ENCODE measurements at regions not wholly inside any gene's neighbourhood (a gene's known extent, or its start where the extent isn't known, plus 50 kb on each side); places are given as distances from the start of the nearest gene placed in this dataset.

GRCh38 chr1:147451628-147452027 lies 89.7 kb upstream of the BCL9 start:
- intact Hi-C loops (cut with DNase I; ENCODE audit: low total_unique reads) = no loop called here
- 91 to 95% methylated on average over 1 of the region's 1 CpG for WGBS, 2 donors
- TF ChIP-seq POLR2A (IDR thresholded peaks at IDR 0.05) (no peak), CTCF (IDR thresholded peaks at IDR 0.05) (no peak)
- DNase-seq (ENCODE audit: low spot score in 2 of 2) = no peak
- no peak overlapping the region for H3K4me3 ChIP-seq (ENCODE audit: low read depth, poor library complexity, severe bottlenecking)

GRCh38 chr1:147452809-147453208 lies 88.5 kb upstream of the BCL9 start:
- 46 to 51% methylated on average over 3 of the region's 3 CpGs for WGBS, 2 donors
- no peak for TF ChIP-seq POLR2A (IDR thresholded peaks at IDR 0.05)
- no peak for TF ChIP-seq CTCF (IDR thresholded peaks at IDR 0.05)
- intact Hi-C loops (cut with DNase I; ENCODE audit: low total_unique reads) = no loop called here
- H3K4me3 ChIP-seq (ENCODE audit: low read depth, poor library complexity, severe bottlenecking) = no peak overlapping the region
- DNase-seq (ENCODE audit: low spot score in 2 of 2) = no peak

DNA sequence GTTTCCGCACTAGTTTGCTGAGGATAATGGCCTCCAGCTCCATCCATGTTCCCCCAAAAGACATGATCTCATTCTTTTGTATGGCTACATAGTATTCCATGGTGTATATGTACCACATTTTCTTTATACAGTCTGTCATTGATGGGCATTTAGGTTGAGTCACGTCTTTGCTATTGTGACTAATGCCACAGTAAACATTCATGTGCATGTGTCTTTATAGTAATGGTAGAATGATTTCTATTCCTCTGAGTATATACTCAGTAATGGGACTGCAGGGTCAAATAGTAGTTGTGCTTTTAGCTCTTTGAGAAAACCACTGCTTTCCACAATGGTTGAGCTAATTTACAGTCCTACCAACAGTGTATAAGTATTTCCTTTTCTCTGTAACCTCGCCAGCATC lies 78.3 kb upstream of the BCL9 start:
- intact Hi-C loops (cut with DNase I; ENCODE audit: low total_unique reads) = no loop called here
- WGBS, 2 donors = 57 to 70% methylated on average over 3 of the region's 3 CpGs
- no peak overlapping the region for H3K4me3 ChIP-seq (ENCODE audit: low read depth, poor library complexity, severe bottlenecking)
- DNase-seq (ENCODE audit: low spot score in 2 of 2) = no peak
- TF ChIP-seq POLR2A (IDR thresholded peaks at IDR 0.05) (no peak), CTCF (IDR thresholded peaks at IDR 0.05) (no peak)

DNA sequence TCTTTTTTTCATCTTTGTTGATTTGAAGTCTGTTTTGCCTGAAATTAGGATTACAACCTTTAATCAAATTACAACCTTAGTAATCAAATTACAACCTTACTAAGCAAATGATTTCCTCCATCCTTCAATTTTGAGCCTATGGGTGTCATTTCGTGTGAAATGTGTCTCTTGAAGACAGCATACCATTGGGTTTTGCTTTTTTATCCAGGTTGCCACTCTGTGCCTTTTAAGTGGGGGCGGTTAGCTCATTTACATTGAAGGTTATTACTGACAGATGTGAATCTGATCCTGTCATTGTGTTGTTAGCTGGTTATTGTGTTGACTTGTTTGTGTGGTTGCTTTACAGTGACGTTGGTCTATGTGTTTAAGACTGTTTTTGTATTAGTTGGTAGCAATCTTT lies 74.8 kb upstream of the BCL9 start:
- no peak overlapping the region for H3K4me3 ChIP-seq (ENCODE audit: low read depth, poor library complexity, severe bottlenecking)
- intact Hi-C loops (cut with DNase I; ENCODE audit: low total_unique reads) = no loop called here
- WGBS, 2 donors = 42 to 45% methylated on average over 3 of the region's 3 CpGs
- no peak for DNase-seq (ENCODE audit: low spot score in 2 of 2)
- TF ChIP-seq CTCF (IDR thresholded peaks at IDR 0.05) (no peak), POLR2A (IDR thresholded peaks at IDR 0.05) (no peak)

DNA sequence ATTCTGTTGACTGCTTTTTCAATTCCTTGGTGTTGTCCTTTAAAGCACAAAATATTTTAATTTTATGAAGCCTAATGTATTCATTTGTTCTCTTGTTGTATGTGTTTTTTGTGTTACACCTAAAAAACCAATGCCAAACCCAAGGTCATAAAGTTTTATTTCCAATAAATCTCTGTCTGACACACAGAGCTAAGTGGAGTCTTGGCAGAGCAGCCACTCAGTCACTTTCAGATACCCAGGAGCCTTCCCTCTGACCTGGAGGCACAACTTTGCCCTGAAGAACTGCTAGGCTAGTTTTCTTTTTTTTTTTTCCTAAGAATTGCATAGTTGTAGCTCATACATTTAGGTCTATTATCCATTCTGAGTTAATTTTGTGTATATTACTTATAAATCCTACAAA lies 71.2 kb upstream of the BCL9 start:
- TF ChIP-seq CTCF (IDR thresholded peaks at IDR 0.05) = no peak
- TF ChIP-seq POLR2A (IDR thresholded peaks at IDR 0.05) = no peak
- H3K4me3 ChIP-seq (ENCODE audit: low read depth, poor library complexity, severe bottlenecking) = no peak overlapping the region
- intact Hi-C loops (cut with DNase I; ENCODE audit: low total_unique reads) = no loop called here
- no peak for DNase-seq (ENCODE audit: low spot score in 2 of 2)

DNA sequence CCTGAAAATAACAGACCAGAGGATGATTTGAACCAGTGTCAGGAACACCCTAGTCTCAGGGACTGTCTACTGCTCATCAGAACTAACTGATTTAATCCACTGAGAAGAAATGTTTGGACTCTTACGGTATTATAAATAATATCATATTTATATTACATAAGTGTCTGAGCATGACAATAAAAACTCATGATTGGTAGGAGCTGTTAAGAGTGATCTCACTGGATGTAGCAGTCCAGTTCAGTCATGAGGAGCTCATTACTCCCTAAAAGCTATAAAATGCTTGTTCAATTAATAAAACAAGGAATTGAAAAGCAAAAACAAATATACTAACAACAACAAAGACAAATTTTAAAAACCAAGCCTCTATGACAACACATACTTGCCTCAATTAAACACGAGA lies 68.8 kb upstream of the BCL9 start:
- no peak overlapping the region for H3K4me3 ChIP-seq (ENCODE audit: low read depth, poor library complexity, severe bottlenecking)
- intact Hi-C loops (cut with DNase I; ENCODE audit: low total_unique reads) = no loop called here
- TF ChIP-seq POLR2A (IDR thresholded peaks at IDR 0.05) = no peak
- no peak for TF ChIP-seq CTCF (IDR thresholded peaks at IDR 0.05)
- 40 to 41% methylated on average over 2 of the region's 2 CpGs for WGBS, 2 donors
- DNase-seq (ENCODE audit: low spot score in 2 of 2) = no peak

All from lower leg skin (tissue), 4 donors.